ENCODE measurements at regions not wholly inside any gene's neighbourhood (a gene's known extent, or its start where the extent isn't known, plus 50 kb on each side); places are given as distances from the start of the nearest gene placed in this dataset.

DNA sequence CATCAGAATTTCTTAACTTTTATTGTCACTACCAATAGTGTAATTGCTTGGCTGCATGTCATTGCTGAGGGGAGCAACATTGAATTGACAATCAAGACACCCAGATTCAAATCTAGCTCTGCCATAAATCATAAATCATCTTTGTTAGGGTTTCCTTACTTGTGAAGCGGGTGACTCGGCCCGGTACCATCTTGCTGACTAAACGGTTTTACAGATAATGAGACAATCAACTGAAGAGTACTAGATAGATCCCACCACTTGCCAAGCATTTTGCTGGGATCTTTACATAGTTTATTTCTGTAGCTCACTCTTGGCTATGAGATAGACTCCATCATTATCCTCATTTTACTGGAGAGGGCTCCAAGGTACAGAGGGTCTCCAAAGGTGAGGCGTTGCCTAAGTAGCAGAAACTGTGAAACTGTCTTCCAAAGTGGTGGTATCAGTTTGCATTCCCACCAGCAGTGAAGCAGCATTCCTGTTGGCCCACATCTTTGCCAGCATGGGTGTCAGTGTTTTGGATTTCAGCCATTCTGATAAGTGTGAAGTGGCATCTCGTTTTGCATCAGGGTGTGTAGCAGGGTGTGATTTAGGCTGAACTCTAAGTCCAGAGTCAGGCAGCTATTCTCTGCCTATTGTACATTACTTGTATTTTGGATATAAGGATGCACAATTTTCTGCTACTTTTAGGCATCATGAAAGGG, 168.7 kb upstream of the BMPER start:
- no peaks in the 10 kb centered on the region for H3K36me3 Mint-ChIP-seq
- Histone ChIP-seq H3K9me3 (replicated peaks in 1 of 2; ENCODE audit: control insufficient read depth in 1 of 2, insufficient read depth in 1 of 2, low read length in 2 of 2) (no peaks in the 10 kb centered on the region), H4K20me1 (ENCODE audit: insufficient read depth, low read length) (no peaks in the 10 kb centered on the region), H3K79me2 (ENCODE audit: insufficient read depth, low read length) (no peaks in the 10 kb centered on the region), H3K36me3 (replicated peaks in 1 of 2; ENCODE audit: control insufficient read depth in 1 of 2, insufficient read depth in 2 of 2, low read length in 2 of 2) (no peaks in the 10 kb centered on the region), H2AFZ (ENCODE audit: insufficient read depth, low read depth, low read length, poor library complexity, severe bottlenecking) (no peak overlapping the region), H3K27ac (ENCODE audit: low read depth in 1 of 2, low read length in 2 of 2) (no peak overlapping the region), H3K4me2 (replicated peaks; ENCODE audit: extremely low read depth, low read length, poor library complexity, severe bottlenecking) (no peak overlapping the region), H3K27me3 (ENCODE audit: control insufficient read depth in 2 of 2, insufficient read depth in 2 of 2, low read length in 2 of 2) (no peaks in the 10 kb centered on the region), H3K4me1 (ENCODE audit: control insufficient read depth in 1 of 2, insufficient read depth in 2 of 2, low read length in 2 of 2) (no peaks in the 10 kb centered on the region), H3K4me3 (replicated peaks in 1 of 3; ENCODE audit: low read depth in 2 of 3, low read length in 3 of 3) (no peak overlapping the region), H3K9ac (ENCODE audit: insufficient read depth, low read length, poor library complexity, severe bottlenecking) (no peak overlapping the region)
- TF ChIP-seq, protein P1, sequence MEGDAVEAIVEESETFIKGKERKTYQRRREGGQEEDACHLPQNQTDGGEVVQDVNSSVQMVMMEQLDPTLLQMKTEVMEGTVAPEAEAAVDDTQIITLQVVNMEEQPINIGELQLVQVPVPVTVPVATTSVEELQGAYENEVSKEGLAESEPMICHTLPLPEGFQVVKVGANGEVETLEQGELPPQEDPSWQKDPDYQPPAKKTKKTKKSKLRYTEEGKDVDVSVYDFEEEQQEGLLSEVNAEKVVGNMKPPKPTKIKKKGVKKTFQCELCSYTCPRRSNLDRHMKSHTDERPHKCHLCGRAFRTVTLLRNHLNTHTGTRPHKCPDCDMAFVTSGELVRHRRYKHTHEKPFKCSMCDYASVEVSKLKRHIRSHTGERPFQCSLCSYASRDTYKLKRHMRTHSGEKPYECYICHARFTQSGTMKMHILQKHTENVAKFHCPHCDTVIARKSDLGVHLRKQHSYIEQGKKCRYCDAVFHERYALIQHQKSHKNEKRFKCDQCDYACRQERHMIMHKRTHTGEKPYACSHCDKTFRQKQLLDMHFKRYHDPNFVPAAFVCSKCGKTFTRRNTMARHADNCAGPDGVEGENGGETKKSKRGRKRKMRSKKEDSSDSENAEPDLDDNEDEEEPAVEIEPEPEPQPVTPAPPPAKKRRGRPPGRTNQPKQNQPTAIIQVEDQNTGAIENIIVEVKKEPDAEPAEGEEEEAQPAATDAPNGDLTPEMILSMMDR (IDR thresholded peaks at IDR 0.05): no peak
- peaks cover 0 to 10% (median 5%) of the 10 kb centered on the region in 7 donors for H3K9me3 Mint-ChIP-seq
- no peak overlapping the region for H3K27ac Mint-ChIP-seq
- intact Hi-C loops (cut with micrococcal nuclease): no loop called here
- no peak overlapping the region for H3K4me3 Mint-ChIP-seq
- no peaks in the 10 kb centered on the region for H3K4me1 Mint-ChIP-seq
- DNase-seq: no peak
- H3K27me3 Mint-ChIP-seq (ENCODE audit: low read depth in 3 of 3): peaks cover 2% of the 10 kb centered on the region in 3 donors
- WGBS (ENCODE audit: insufficient coverage): no CpG with 5 or more reads among the region's 6 CpGs

DNA sequence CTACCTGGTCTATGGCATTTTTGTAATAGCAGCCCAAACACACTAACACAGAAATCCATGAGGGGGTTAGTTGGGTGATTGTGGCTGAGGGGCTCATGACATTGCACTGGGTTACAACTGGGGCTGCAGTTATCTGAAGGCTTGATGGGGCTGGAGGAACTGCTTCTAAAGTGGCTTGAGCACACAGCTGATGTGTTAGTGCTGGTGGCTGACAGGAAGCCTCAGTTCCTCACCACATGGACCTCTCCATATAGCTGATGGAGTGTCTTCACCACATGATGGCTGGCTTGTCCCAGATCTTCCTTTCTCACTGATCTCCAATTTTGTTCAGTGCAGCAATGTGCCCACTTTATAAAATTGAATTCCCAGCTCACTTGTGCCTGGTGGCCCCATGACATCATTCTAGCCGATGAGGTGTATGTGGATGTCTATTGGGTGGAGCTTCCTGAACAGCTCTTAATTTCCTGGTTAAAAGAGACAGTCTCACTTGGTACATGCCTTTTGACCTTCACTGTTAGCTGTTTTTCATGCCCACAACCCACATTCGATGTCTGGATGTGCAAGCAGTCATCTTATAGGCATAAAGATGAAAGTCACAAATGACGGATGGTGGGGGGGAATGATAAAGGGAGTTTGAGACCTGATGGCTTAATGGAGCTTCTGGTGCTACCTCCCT, 166.9 kb upstream of the BMPER start:
- Histone ChIP-seq H2AFZ (ENCODE audit: insufficient read depth, low read depth, low read length, poor library complexity, severe bottlenecking) (no peak overlapping the region), H3K4me2 (replicated peaks; ENCODE audit: extremely low read depth, low read length, poor library complexity, severe bottlenecking) (no peak overlapping the region), H3K27me3 (ENCODE audit: control insufficient read depth in 2 of 2, insufficient read depth in 2 of 2, low read length in 2 of 2) (no peaks in the 10 kb centered on the region), H3K9ac (ENCODE audit: insufficient read depth, low read length, poor library complexity, severe bottlenecking) (no peak overlapping the region), H3K27ac (ENCODE audit: low read depth in 1 of 2, low read length in 2 of 2) (no peak overlapping the region), H3K9me3 (replicated peaks in 1 of 2; ENCODE audit: control insufficient read depth in 1 of 2, insufficient read depth in 1 of 2, low read length in 2 of 2) (no peaks in the 10 kb centered on the region), H3K4me3 (replicated peaks in 1 of 3; ENCODE audit: low read depth in 2 of 3, low read length in 3 of 3) (no peak overlapping the region), H3K79me2 (ENCODE audit: insufficient read depth, low read length) (no peaks in the 10 kb centered on the region), H3K36me3 (replicated peaks in 1 of 2; ENCODE audit: control insufficient read depth in 1 of 2, insufficient read depth in 2 of 2, low read length in 2 of 2) (no peaks in the 10 kb centered on the region), H3K4me1 (ENCODE audit: control insufficient read depth in 1 of 2, insufficient read depth in 2 of 2, low read length in 2 of 2) (no peaks in the 10 kb centered on the region), H4K20me1 (ENCODE audit: insufficient read depth, low read length) (no peaks in the 10 kb centered on the region)
- DNase-seq: no peak
- Mint-ChIP-seq H3K9me3 (peaks cover 0 to 14% (median 4%) of the 10 kb centered on the region in 7 donors), H3K4me1 (no peaks in the 10 kb centered on the region), H3K27ac (no peak overlapping the region), H3K36me3 (no peaks in the 10 kb centered on the region), H3K27me3 (ENCODE audit: low read depth in 3 of 3) (peaks cover 0 to 5% (median 2%) of the 10 kb centered on the region in 3 donors), H3K4me3 (no peak overlapping the region)
- intact Hi-C loops (cut with micrococcal nuclease): no loop called here
- 100% methylated on average over 1 of the region's 3 CpGs for WGBS (ENCODE audit: insufficient coverage)
- TF ChIP-seq, protein P1 (IDR thresholded peaks at IDR 0.05): no peak
